ENCODE measurements at regions not wholly inside any gene's neighbourhood (a gene's known extent, or its start where the extent isn't known, plus 50 kb on each side); places are given as distances from the start of the nearest gene placed in this dataset.

DNA sequence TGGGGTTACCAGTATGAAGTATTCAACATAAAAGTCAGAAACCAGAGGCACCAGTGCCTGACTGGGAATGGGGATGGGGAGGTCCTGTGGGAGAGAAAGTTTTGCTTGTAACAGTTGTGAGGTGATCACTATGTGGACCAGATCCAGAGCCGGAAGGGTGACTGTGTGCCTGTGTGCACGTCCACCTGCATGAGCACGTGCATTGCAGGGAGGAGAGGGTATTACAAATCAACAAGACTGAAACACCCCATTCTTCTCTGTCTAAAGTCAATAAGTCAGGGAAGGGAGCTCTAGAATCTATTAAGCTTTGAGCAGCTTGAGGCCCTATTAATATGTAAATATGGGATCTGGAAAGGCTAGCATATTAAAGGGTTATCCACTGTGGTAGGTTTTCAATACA lies 241.0 kb upstream of the ACVR2A start:
- Histone ChIP-seq H3K4me3 (ENCODE audit: severe bottlenecking) (no peak overlapping the region), H3K36me3 (ENCODE audit: low read depth) (no peaks in the 10 kb centered on the region), H3K9me3 (ENCODE audit: severe bottlenecking) (no peaks in the 10 kb centered on the region), H3K27me3 (ENCODE audit: insufficient read depth, poor library complexity, severe bottlenecking) (no peaks in the 10 kb centered on the region), H3K4me1 (ENCODE audit: insufficient read depth, poor library complexity, severe bottlenecking) (no peaks in the 10 kb centered on the region), H3K27ac (ENCODE audit: poor library complexity, severe bottlenecking) (no peak overlapping the region)
- TF ChIP-seq, protein P1, sequence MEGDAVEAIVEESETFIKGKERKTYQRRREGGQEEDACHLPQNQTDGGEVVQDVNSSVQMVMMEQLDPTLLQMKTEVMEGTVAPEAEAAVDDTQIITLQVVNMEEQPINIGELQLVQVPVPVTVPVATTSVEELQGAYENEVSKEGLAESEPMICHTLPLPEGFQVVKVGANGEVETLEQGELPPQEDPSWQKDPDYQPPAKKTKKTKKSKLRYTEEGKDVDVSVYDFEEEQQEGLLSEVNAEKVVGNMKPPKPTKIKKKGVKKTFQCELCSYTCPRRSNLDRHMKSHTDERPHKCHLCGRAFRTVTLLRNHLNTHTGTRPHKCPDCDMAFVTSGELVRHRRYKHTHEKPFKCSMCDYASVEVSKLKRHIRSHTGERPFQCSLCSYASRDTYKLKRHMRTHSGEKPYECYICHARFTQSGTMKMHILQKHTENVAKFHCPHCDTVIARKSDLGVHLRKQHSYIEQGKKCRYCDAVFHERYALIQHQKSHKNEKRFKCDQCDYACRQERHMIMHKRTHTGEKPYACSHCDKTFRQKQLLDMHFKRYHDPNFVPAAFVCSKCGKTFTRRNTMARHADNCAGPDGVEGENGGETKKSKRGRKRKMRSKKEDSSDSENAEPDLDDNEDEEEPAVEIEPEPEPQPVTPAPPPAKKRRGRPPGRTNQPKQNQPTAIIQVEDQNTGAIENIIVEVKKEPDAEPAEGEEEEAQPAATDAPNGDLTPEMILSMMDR (IDR thresholded peaks at IDR 0.05; ENCODE audit: poor library complexity, severe bottlenecking): no peak
- no peak for ATAC-seq (ENCODE audit: low read depth)
- DNase-seq (ENCODE audit: low spot score): no peak

DNA sequence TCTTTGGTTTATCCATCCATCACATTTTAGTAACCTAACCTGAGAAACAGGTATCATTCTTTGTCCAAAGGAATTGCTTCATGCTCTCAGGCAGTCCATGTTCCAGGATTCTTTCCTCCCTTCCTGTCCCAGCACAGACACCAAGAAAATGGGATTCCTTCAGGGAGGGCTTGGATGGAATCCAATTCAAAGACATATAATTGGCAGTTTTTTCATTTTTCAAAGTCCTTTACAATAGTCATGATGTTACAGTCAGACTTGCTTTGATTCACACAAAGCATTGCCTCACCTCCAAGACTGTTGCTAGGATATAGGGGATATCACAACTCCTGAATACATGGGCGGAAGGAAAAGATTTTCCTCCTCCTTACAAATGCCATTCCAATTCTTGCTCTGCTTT lies 241.4 kb upstream of the ACVR2A start:
- TF ChIP-seq, protein P1 (IDR thresholded peaks at IDR 0.05; ENCODE audit: poor library complexity, severe bottlenecking): no peak
- Histone ChIP-seq H3K4me1 (ENCODE audit: insufficient read depth, poor library complexity, severe bottlenecking) (no peaks in the 10 kb centered on the region), H3K27me3 (ENCODE audit: insufficient read depth, poor library complexity, severe bottlenecking) (no peaks in the 10 kb centered on the region), H3K36me3 (ENCODE audit: low read depth) (no peaks in the 10 kb centered on the region), H3K9me3 (ENCODE audit: severe bottlenecking) (no peaks in the 10 kb centered on the region), H3K4me3 (ENCODE audit: severe bottlenecking) (no peak overlapping the region), H3K27ac (ENCODE audit: poor library complexity, severe bottlenecking) (no peak overlapping the region)
- no peak for ATAC-seq (ENCODE audit: low read depth)
- no peak for DNase-seq (ENCODE audit: low spot score)

DNA sequence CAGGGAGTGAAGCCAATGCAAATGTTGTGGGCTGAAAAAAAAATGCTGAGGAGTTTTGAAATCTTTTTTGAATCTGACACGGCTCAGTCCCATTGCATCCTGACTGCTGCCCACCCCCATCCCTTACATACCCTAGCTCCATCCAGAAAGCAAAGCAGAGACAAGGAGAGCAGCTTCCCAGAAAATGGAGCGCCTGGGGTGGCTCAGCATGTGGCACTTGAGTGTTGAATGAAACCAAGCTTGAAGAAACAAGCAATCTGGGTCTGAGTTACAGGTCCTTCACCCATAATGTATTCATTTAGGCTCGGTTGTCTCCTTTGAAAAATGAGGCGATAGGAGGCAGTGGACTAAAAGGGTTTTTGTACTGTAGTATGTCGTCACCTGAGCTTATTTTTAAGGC lies 244.2 kb upstream of the ACVR2A start:
- Histone ChIP-seq H3K36me3 (ENCODE audit: low read depth) (no peaks in the 10 kb centered on the region), H3K4me1 (ENCODE audit: insufficient read depth, poor library complexity, severe bottlenecking) (no peaks in the 10 kb centered on the region), H3K4me3 (ENCODE audit: severe bottlenecking) (no peak overlapping the region), H3K27me3 (ENCODE audit: insufficient read depth, poor library complexity, severe bottlenecking) (no peaks in the 10 kb centered on the region), H3K9me3 (ENCODE audit: severe bottlenecking) (no peaks in the 10 kb centered on the region), H3K27ac (ENCODE audit: poor library complexity, severe bottlenecking) (no peak overlapping the region)
- ATAC-seq (ENCODE audit: low read depth) (no peak), DNase-seq (ENCODE audit: low spot score) (no peak)
- TF ChIP-seq, protein P1 (IDR thresholded peaks at IDR 0.05; ENCODE audit: poor library complexity, severe bottlenecking): no peak

DNA sequence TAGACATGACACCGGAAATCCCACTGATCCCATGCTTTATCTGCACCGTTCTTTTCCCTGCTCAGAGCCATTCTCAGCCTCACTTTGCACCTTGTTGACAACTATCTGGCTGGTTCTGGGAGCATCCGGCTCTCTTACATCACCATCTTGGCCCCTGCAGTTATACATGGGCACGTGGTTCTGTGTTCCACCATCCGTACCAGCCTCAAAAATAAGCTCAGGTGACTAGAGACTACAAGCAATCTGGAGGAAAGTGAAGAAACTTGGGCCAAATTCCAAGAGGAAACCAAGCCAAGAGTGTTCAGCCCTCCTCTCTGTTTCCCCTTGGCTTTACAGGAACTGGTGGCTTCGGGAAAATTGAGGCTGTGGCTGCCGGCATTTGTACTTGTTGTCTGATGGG lies 244.6 kb upstream of the ACVR2A start:
- no peaks in the 10 kb centered on the region for H3K36me3 ChIP-seq (ENCODE audit: low read depth)
- DNase-seq (ENCODE audit: low spot score) (no peak), ATAC-seq (ENCODE audit: low read depth) (no peak)
- H3K4me1 ChIP-seq (ENCODE audit: insufficient read depth, poor library complexity, severe bottlenecking): no peaks in the 10 kb centered on the region
- H3K4me3 ChIP-seq (ENCODE audit: severe bottlenecking): no peak overlapping the region
- no peaks in the 10 kb centered on the region for H3K9me3 ChIP-seq (ENCODE audit: severe bottlenecking)
- no peak overlapping the region for H3K27ac ChIP-seq (ENCODE audit: poor library complexity, severe bottlenecking)
- H3K27me3 ChIP-seq (ENCODE audit: insufficient read depth, poor library complexity, severe bottlenecking): no peaks in the 10 kb centered on the region
- TF ChIP-seq, protein P1 (IDR thresholded peaks at IDR 0.05; ENCODE audit: poor library complexity, severe bottlenecking): no peak

DNA sequence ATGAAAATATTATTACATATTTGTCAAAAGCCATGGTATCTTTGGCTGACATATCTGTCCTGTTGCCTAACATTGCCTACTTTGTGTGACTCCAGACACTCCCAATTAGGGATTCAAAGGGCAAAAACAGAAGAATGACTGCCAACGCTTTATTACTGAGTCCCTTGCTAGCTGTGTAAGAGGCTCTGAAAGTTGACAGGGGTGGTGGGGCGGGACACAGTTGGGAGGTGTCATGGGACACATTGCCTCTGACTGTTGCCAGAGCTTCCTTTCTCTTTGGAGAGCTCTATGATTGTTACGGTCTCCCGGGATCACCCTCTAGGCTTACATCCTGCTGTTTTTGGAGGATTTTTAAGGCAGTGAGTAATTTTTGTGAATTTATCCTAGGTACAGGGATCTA lies 249.6 kb upstream of the ACVR2A start:
- DNase-seq (ENCODE audit: low spot score) (no peak), ATAC-seq (ENCODE audit: low read depth) (no peak)
- TF ChIP-seq, protein P1 (IDR thresholded peaks at IDR 0.05; ENCODE audit: poor library complexity, severe bottlenecking): no peak
- H3K27ac ChIP-seq (ENCODE audit: poor library complexity, severe bottlenecking): no peak overlapping the region
- H3K9me3 ChIP-seq (ENCODE audit: severe bottlenecking): no peaks in the 10 kb centered on the region
- H3K4me1 ChIP-seq (ENCODE audit: insufficient read depth, poor library complexity, severe bottlenecking): no peaks in the 10 kb centered on the region
- no peaks in the 10 kb centered on the region for H3K27me3 ChIP-seq (ENCODE audit: insufficient read depth, poor library complexity, severe bottlenecking)
- H3K36me3 ChIP-seq (ENCODE audit: low read depth): no peaks in the 10 kb centered on the region
- H3K4me3 ChIP-seq (ENCODE audit: severe bottlenecking): no peak overlapping the region

All from RWPE2 (cell line).